ENCODE measurements at regions not wholly inside any gene's neighbourhood (a gene's known extent, or its start where the extent isn't known, plus 50 kb on each side); places are given as distances from the start of the nearest gene placed in this dataset.

DNA sequence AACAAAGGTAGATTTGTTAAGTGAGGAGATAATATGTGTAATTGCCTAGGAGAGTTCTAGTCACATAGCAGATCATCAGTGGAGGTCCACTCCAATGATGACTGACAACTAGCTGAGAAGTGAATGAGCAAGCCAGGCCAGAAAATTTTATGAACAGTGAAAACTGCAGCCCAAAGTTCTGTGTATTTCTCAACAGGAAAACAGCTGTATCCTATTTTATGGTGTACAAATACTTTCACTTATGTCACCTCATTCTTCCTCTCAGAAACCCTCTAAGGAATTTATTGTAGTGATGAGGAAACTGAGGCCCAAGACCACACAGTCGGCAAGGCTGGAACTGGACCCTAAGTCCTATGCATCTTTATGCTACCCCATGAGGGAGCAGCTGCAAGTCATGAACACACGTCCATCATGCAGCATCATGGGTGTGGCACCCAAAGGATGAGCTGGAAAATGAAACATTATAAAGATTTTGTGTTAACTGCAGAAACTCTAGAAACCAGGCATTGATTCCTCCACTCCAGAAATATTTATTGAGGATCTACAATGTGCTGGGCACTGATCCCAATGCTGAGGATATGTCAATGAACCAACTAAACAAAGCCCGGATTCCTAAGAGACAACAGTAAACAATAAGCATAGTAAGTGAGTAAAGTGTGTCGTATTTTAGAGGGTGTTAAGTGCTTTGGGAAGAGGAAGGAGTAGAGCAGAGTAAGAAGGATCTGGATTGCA lies 99.5 kb upstream of the DUSP10 start:
- TF ChIP-seq ZC3H10 (CRISPR knock-in tag; IDR thresholded peaks at IDR 0.05) (no peak), BACH2 (CRISPR knock-in tag; IDR thresholded peaks at IDR 0.05; ENCODE audit: borderline replicate concordance) (no peak), ZFP30 (CRISPR knock-in tag; IDR thresholded peaks at IDR 0.05) (no peak), GLIS3 (CRISPR knock-in tag; IDR thresholded peaks at IDR 0.05) (no peak), ZNF70 (CRISPR knock-in tag; IDR thresholded peaks at IDR 0.05) (no peak), ZNF565 (CRISPR knock-in tag; conservative IDR thresholded peaks at IDR 0.05; ENCODE audit: low read depth) (no peak), ARNTL (CRISPR knock-in tag; IDR thresholded peaks at IDR 0.05; ENCODE audit: borderline replicate concordance, low read depth) (no peak), SNAI2 (CRISPR knock-in tag; IDR thresholded peaks at IDR 0.05) (no peak), TCF4 (CRISPR knock-in tag; IDR thresholded peaks at IDR 0.05; ENCODE audit: borderline replicate concordance) (no peak), OSR1 (CRISPR knock-in tag; IDR thresholded peaks at IDR 0.05) (no peak), PPARA (CRISPR knock-in tag; IDR thresholded peaks at IDR 0.05; ENCODE audit: borderline replicate concordance) (no peak), ISL1 (CRISPR knock-in tag; IDR thresholded peaks at IDR 0.05) (no peak), TOX (CRISPR knock-in tag; IDR thresholded peaks at IDR 0.05; ENCODE audit: borderline replicate concordance) (no peak), CSDC2 (CRISPR knock-in tag; IDR thresholded peaks at IDR 0.05) (no peak)
- TF ChIP-seq, protein P1, sequence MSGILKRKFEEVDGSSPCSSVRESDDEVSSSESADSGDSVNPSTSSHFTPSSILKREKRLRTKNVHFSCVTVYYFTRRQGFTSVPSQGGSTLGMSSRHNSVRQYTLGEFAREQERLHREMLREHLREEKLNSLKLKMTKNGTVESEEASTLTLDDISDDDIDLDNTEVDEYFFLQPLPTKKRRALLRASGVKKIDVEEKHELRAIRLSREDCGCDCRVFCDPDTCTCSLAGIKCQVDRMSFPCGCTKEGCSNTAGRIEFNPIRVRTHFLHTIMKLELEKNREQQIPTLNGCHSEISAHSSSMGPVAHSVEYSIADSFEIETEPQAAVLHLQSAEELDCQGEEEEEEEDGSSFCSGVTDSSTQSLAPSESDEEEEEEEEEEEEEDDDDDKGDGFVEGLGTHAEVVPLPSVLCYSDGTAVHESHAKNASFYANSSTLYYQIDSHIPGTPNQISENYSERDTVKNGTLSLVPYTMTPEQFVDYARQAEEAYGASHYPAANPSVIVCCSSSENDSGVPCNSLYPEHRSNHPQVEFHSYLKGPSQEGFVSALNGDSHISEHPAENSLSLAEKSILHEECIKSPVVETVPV (CRISPR knock-in tag; IDR thresholded peaks at IDR 0.05) = no peak
- TF ChIP-seq, protein P2, sequence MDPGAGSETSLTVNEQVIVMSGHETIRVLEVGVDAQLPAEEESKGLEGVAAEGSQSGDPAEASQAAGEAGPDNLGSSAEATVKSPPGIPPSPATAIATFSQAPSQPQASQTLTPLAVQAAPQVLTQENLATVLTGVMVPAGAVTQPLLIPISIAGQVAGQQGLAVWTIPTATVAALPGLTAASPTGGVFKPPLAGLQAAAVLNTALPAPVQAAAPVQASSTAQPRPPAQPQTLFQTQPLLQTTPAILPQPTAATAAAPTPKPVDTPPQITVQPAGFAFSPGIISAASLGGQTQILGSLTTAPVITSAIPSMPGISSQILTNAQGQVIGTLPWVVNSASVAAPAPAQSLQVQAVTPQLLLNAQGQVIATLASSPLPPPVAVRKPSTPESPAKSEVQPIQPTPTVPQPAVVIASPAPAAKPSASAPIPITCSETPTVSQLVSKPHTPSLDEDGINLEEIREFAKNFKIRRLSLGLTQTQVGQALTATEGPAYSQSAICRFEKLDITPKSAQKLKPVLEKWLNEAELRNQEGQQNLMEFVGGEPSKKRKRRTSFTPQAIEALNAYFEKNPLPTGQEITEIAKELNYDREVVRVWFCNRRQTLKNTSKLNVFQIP (CRISPR knock-in tag; IDR thresholded peaks at IDR 0.05; ENCODE audit: borderline replicate concordance, low read depth) = no peak
- TF ChIP-seq, protein P3, sequence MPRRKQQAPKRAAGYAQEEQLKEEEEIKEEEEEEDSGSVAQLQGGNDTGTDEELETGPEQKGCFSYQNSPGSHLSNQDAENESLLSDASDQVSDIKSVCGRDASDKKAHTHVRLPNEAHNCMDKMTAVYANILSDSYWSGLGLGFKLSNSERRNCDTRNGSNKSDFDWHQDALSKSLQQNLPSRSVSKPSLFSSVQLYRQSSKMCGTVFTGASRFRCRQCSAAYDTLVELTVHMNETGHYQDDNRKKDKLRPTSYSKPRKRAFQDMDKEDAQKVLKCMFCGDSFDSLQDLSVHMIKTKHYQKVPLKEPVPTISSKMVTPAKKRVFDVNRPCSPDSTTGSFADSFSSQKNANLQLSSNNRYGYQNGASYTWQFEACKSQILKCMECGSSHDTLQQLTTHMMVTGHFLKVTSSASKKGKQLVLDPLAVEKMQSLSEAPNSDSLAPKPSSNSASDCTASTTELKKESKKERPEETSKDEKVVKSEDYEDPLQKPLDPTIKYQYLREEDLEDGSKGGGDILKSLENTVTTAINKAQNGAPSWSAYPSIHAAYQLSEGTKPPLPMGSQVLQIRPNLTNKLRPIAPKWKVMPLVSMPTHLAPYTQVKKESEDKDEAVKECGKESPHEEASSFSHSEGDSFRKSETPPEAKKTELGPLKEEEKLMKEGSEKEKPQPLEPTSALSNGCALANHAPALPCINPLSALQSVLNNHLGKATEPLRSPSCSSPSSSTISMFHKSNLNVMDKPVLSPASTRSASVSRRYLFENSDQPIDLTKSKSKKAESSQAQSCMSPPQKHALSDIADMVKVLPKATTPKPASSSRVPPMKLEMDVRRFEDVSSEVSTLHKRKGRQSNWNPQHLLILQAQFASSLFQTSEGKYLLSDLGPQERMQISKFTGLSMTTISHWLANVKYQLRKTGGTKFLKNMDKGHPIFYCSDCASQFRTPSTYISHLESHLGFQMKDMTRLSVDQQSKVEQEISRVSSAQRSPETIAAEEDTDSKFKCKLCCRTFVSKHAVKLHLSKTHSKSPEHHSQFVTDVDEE (CRISPR knock-in tag; IDR thresholded peaks at IDR 0.05) = no peak
- TF ChIP-seq, protein P4, sequence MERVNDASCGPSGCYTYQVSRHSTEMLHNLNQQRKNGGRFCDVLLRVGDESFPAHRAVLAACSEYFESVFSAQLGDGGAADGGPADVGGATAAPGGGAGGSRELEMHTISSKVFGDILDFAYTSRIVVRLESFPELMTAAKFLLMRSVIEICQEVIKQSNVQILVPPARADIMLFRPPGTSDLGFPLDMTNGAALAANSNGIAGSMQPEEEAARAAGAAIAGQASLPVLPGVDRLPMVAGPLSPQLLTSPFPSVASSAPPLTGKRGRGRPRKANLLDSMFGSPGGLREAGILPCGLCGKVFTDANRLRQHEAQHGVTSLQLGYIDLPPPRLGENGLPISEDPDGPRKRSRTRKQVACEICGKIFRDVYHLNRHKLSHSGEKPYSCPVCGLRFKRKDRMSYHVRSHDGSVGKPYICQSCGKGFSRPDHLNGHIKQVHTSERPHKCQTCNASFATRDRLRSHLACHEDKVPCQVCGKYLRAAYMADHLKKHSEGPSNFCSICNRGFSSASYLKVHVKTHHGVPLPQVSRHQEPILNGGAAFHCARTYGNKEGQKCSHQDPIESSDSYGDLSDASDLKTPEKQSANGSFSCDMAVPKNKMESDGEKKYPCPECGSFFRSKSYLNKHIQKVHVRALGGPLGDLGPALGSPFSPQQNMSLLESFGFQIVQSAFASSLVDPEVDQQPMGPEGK (CRISPR knock-in tag; IDR thresholded peaks at IDR 0.05; ENCODE audit: borderline replicate concordance) = no peak
- TF ChIP-seq, protein P5, sequence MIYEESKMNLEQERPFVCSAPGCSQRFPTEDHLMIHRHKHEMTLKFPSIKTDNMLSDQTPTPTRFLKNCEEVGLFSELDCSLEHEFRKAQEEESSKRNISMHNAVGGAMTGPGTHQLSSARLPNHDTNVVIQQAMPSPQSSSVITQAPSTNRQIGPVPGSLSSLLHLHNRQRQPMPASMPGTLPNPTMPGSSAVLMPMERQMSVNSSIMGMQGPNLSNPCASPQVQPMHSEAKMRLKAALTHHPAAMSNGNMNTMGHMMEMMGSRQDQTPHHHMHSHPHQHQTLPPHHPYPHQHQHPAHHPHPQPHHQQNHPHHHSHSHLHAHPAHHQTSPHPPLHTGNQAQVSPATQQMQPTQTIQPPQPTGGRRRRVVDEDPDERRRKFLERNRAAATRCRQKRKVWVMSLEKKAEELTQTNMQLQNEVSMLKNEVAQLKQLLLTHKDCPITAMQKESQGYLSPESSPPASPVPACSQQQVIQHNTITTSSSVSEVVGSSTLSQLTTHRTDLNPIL (CRISPR knock-in tag; IDR thresholded peaks at IDR 0.05; ENCODE audit: low read depth) = no peak
- no peak for ATAC-seq

DNA sequence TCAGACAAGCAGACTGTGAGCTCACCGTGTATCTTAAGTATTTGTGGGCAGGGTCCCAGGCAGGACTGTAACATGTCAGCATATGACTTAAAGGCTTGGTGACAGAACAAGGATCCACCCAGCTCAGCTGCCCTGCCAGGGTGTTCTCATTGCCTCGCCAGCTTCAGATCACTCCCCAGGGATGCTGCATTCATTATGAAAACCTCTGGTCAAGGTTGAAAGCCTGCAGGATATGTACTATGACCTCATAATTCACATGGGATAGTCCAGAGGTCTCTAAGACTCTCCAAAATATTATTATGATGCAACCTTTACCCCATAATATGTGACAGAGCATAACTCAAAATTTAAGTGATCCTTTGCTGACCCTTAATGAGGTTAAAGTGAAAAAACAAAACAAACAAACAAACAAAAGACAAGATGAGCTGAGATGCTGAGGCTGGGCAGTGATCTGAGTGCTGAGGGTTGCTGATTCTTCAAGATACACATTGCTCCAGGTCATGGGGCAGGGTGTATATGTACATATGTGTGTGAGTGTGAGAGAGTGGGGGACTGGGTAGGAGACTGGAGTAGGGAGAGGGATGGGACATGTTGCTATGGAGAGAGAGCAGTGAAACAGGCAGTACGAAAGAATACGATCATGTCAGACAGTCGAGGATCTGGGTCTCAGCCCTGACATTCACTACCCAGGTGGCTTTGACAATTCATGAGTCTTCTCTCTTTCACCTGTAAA lies 98.8 kb upstream of the DUSP10 start:
- TF ChIP-seq, protein P2 (CRISPR knock-in tag; IDR thresholded peaks at IDR 0.05; ENCODE audit: borderline replicate concordance, low read depth) = no peak
- TF ChIP-seq ZNF565 (CRISPR knock-in tag; conservative IDR thresholded peaks at IDR 0.05; ENCODE audit: low read depth) (no peak), ISL1 (CRISPR knock-in tag; IDR thresholded peaks at IDR 0.05) (no peak), ARNTL (CRISPR knock-in tag; IDR thresholded peaks at IDR 0.05; ENCODE audit: borderline replicate concordance, low read depth) (no peak), ZFP30 (CRISPR knock-in tag; IDR thresholded peaks at IDR 0.05) (no peak), ZC3H10 (CRISPR knock-in tag; IDR thresholded peaks at IDR 0.05) (no peak), ZNF8 (CRISPR knock-in tag; IDR thresholded peaks at IDR 0.05) (no peak), TCF4 (CRISPR knock-in tag; IDR thresholded peaks at IDR 0.05; ENCODE audit: borderline replicate concordance) (no peak), ZNF70 (CRISPR knock-in tag; IDR thresholded peaks at IDR 0.05) (no peak), OSR1 (CRISPR knock-in tag; IDR thresholded peaks at IDR 0.05) (no peak)
- TF ChIP-seq, protein P4 (CRISPR knock-in tag; IDR thresholded peaks at IDR 0.05; ENCODE audit: borderline replicate concordance) = no peak
- TF ChIP-seq, protein P5 (CRISPR knock-in tag; IDR thresholded peaks at IDR 0.05; ENCODE audit: low read depth) = no peak
- no peak for ATAC-seq

Measured in SK-N-SH treated with all-trans-retinoic acid at 6 μM for 48 hours (cell line).